Brain microvascular endothelial cell (primary cell): ENCODE measurements at regions not wholly inside any gene's neighbourhood (a gene's known extent, or its start where the extent isn't known, plus 50 kb on each side); places are given as distances from the start of the nearest gene placed in this dataset.

Source experiments
- DNase-seq: peaks from one replicate; pipeline ENCODE4 v3.0.0-alpha.2; 2020
- H3K27ac ChIP-seq: fragments of 250-450 bp; sonication (Bioruptor Pico); 2 replicates; pipeline ENCODE4 v1.5.1; 2020; ENCODE audit warnings: mild to moderate bottlenecking, moderate library complexity
- H3K27me3 ChIP-seq: fragments of 250-450 bp; sonication (Bioruptor Pico); replicated peaks from 2 replicates; pipeline ENCODE4 v1.5.1; 2020; ENCODE audit warnings: mild to moderate bottlenecking
- H3K36me3 ChIP-seq: fragments of 250-450 bp; sonication (Bioruptor Pico); replicated peaks from 2 replicates; pipeline ENCODE4 v1.5.1; 2020; ENCODE audit warnings: mild to moderate bottlenecking
- H3K4me3 ChIP-seq: 2 replicates; pipeline ENCODE4 v1.5.1; 2011; ENCODE audit warnings: low read depth, mild to moderate bottlenecking, control low read depth, low read length, moderate library complexity
- CTCF ChIP-seq: IDR thresholded peaks from 2 replicates; pipeline ENCODE4 v1.5.1; 2011; ENCODE audit warnings: low read depth, mild to moderate bottlenecking, moderate library complexity, low read length, control low read depth, inconsistent platforms; ENCODE audit errors: missing control alignments
- in situ Hi-C: cut with HindIII; loops from 2 replicates; pipeline ENCODE4 v1.10.0; 2017; ENCODE audit warnings: low sequenced_read_pairs, low pct_ligation_motif_present

GRCh38 chr11:129612447-129612961, 203.1 kb upstream of the TMEM45B start:
- in situ Hi-C loops, result no loop called here
- no peak for DNase-seq

GRCh38 chr11:129613071-129613470, 202.6 kb upstream of the TMEM45B start:
- in situ Hi-C loops, result no loop called here
- DNase-seq, result peak; percentile 22
- no peak for TF ChIP-seq CTCF

More at GRCh38 chr11:129612447-129612961, 203.1 kb upstream of the TMEM45B start:
- Histone ChIP-seq H3K27ac (no peak overlapping the region), H3K36me3 (no peaks in the 10 kb centered on the region), H3K4me3 (no peak overlapping the region), H3K27me3 (no peaks in the 10 kb centered on the region)
- no peak for TF ChIP-seq CTCF

GRCh38 chr11:129614256-129614944, 201.2 kb upstream of the TMEM45B start:
- Histone ChIP-seq H3K27ac (no peak overlapping the region), H3K36me3 (no peaks in the 10 kb centered on the region), H3K4me3 (no peak overlapping the region), H3K27me3 (peaks cover 2% of the 10 kb centered on the region)
- no peak for TF ChIP-seq CTCF
- in situ Hi-C loops, result no loop called here
- DNase-seq, result no peak

More at GRCh38 chr11:129613071-129613470, 202.6 kb upstream of the TMEM45B start:
- no peak overlapping the region for H3K4me3 ChIP-seq
- no peaks in the 10 kb centered on the region for H3K36me3 ChIP-seq
- no peaks in the 10 kb centered on the region for H3K27me3 ChIP-seq
- H3K27ac ChIP-seq, result no peak overlapping the region

GRCh38 chr11:129618046-129618569, 197.5 kb upstream of the TMEM45B start:
- no peak overlapping the region for H3K27ac ChIP-seq
- DNase-seq, result no peak
- H3K36me3 ChIP-seq, result no peaks in the 10 kb centered on the region
- H3K27me3 ChIP-seq, result peaks cover 2% of the 10 kb centered on the region
- in situ Hi-C loops, result no loop called here
- no peak for TF ChIP-seq CTCF
- no peak overlapping the region for H3K4me3 ChIP-seq

GRCh38 chr11:129620237-129621104, 195.2 kb upstream of the TMEM45B start:
- H3K4me3 ChIP-seq, result no peak overlapping the region
- H3K27ac ChIP-seq, result no peak overlapping the region
- TF ChIP-seq CTCF, result no peak
- no peak for DNase-seq
- no peaks in the 10 kb centered on the region for H3K36me3 ChIP-seq
- in situ Hi-C loops, result no loop called here
- peaks cover 2% of the 10 kb centered on the region for H3K27me3 ChIP-seq
